Suprapubic skin (tissue), 3 donors: ENCODE measurements at regions not wholly inside any gene's neighbourhood (a gene's known extent, or its start where the extent isn't known, plus 50 kb on each side); places are given as distances from the start of the nearest gene placed in this dataset.

Source experiments
- POLR2A ChIP-seq, 2 donors: fragments of 450-650 bp; IDR thresholded peaks; one replicate each; pipeline ENCODE4 v1.6.1; 2017; ENCODE audit warnings: antibody characterized with exemption in 2 of 2, mild to moderate bottlenecking in 2 of 2, moderate library complexity in 2 of 2
- TF ChIP-seq, protein P1 (sequence below), 2 donors: fragments of 200-600 bp in 1 of 2; fragments of 450-650 bp in 1 of 2; sonication (generic) in 1 of 2; IDR thresholded peaks; one replicate each; pipeline ENCODE4 v1.5.1; 2016 to 2019; ENCODE audit warnings: antibody characterized with exemption in 2 of 2, mild to moderate bottlenecking in 1 of 2, moderate library complexity in 1 of 2

DNA sequence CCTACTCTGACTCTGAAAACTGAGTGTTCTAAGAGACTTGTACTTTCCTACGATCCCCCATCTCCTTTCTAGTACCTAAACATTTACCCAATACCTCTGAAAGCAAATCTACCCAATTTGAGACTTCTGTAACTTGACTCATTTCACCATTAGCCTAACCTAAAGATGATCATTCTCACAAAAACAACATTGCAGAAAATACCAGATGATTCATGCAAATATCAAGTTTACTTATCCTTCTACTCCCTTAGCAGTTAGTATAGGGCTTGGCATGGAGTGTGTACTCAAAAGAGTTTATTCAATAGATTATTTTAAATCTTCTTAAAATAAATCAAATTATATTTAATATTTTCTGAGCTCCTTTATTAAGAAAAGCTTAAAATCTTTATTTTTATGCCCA is 89.6 kb downstream of the NR4A2 start:
- TF ChIP-seq, protein P1, sequence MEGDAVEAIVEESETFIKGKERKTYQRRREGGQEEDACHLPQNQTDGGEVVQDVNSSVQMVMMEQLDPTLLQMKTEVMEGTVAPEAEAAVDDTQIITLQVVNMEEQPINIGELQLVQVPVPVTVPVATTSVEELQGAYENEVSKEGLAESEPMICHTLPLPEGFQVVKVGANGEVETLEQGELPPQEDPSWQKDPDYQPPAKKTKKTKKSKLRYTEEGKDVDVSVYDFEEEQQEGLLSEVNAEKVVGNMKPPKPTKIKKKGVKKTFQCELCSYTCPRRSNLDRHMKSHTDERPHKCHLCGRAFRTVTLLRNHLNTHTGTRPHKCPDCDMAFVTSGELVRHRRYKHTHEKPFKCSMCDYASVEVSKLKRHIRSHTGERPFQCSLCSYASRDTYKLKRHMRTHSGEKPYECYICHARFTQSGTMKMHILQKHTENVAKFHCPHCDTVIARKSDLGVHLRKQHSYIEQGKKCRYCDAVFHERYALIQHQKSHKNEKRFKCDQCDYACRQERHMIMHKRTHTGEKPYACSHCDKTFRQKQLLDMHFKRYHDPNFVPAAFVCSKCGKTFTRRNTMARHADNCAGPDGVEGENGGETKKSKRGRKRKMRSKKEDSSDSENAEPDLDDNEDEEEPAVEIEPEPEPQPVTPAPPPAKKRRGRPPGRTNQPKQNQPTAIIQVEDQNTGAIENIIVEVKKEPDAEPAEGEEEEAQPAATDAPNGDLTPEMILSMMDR (IDR thresholded peaks at IDR 0.05), result no peak
- no peak for TF ChIP-seq POLR2A (IDR thresholded peaks at IDR 0.05)
